ENCODE measurements at regions not wholly inside any gene's neighbourhood (a gene's known extent, or its start where the extent isn't known, plus 50 kb on each side); places are given as distances from the start of the nearest gene placed in this dataset.
"Not testable (repeated sequence)": the region's sequence is repeated elsewhere in the genome, so short reads cannot be mapped to it uniquely, and the experiment has no call there.

DNA sequence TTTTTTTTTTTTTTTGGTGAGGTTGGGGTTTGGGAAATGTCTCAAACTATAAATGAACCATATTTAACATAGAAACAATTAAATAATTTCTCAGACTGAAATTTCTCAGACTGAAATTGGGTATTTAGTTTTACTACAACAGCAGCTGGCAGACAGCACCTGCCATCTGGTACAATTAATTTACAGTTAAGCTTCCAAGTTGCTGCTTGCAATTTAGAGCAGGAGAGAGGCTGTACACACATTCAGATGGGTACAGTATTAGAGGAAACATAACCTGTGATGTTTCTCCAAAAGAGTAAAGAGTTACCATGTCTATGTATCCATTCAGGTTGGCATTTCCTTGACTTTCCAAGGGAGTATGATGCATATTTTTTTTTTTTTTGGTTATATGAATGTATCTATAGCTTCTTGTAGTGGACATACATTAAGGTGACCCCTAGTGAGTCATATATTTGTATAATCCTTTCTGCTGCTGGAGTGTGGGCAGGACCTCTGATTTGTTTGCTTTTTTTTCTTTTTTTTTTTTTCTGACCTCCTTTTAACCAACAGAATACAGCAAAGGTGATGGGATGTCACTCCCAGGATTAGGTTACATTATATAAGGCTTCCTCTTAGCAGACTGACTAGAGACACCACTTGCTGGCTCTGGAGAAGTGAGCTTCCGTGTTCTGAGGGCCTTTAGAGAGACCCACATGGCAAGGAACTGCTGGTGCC is 201.7 kb downstream of the PTH2R start:
- peak; percentile 18 for DNase-seq (ENCODE audit: low spot score)

- no peak for DNase-seq (ENCODE audit: low spot score)
Measured at GRCh38 chr2:208609166-208609804, 202.7 kb downstream of the PTH2R start.

- DNase-seq (ENCODE audit: low spot score), result not testable (repeated sequence)
Measured at GRCh38 chr2:208615675-208616074, 209.1 kb downstream of the PTH2R start.

- no peak for DNase-seq (ENCODE audit: low spot score)
Measured at GRCh38 chr2:208618220-208618619, 211.6 kb downstream of the PTH2R start.

DNA sequence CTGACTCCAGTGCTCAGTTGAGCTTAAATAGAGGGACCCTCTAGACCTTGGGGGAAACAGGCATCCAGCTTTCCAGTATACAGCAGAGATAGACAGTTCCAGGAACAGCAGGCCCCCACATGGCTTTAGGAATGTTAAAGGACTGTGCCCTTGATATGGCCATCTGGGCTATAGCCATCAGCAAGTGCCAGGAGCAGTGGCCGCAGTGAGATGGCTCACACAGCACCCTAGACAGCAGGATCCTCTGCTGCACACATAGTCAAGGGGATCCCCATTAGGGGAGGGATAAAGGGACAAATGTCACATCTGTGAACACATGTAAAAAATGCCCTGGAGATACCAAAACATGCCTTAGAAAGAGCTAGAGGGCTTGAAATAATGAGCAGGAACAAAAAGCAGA is 213.4 kb downstream of the PTH2R start:
- no peak for DNase-seq (ENCODE audit: low spot score)

- no peak for DNase-seq (ENCODE audit: low spot score)
Measured at GRCh38 chr2:208620487-208620978, 213.9 kb downstream of the PTH2R start.

DNA sequence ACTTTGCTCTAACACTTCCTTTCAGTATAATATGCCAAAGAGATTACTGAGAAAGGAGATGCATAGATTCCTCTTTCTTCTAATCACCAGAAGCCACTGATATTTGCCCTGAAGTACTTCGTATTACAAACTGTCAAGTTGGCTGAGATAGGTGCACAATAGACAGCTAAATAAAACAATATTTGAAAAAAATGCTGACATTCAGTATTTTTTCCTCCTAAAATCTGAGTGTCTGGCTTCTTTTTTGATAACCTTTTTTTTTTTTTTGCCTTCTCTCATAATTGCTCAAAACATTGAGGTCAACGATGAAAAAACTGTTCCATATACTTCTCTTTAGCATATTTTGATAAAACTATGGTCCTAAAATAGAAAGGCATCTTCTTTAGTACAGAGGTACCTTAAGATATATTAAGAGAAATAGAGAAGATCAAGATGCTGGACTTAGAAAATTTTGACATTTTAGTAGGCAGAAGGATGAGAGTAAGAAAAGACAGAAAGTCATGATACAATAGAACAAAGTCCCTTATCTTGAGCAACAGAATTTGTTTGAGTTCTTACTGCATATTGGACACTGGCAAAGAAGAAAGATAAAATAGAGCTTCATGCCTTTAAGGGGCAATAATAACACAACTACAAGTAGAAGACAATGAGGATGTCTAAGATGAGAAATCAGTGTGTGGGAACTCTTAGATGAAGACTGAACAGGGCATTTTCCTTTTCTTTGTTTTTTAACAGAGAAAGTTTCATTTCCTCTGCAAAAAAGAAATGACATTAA is 220.7 kb downstream of the PTH2R start:
- DNase-seq (ENCODE audit: low spot score), result no peak

- DNase-seq (ENCODE audit: low spot score), result no peak
Measured at GRCh38 chr2:208627916-208628315, 221.3 kb downstream of the PTH2R start.

DNA sequence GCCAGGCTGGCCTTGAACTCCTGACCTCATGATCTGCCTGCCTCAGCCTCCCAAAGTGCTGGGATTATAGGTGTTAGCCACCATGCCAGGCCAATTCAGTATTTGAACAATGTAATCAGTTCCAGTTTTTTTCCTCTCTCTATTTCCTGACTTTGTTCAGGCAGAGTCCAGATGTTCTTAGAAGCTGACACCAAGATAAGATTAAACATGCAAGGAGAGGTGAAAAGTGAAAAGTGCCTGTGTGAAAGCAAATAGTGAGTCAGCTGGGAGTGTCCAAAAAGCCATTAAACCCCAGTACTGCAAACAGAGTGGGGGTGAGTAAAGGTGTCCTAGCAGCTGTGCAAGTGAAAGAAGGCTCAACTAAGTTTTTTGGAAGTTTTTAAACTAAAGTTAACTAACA is 231.5 kb downstream of the PTH2R start:
- DNase-seq (ENCODE audit: low spot score), result peak; percentile 87

- DNase-seq (ENCODE audit: low spot score), result no peak
Measured at GRCh38 chr2:208642125-208642779, 235.7 kb downstream of the PTH2R start.

DNA sequence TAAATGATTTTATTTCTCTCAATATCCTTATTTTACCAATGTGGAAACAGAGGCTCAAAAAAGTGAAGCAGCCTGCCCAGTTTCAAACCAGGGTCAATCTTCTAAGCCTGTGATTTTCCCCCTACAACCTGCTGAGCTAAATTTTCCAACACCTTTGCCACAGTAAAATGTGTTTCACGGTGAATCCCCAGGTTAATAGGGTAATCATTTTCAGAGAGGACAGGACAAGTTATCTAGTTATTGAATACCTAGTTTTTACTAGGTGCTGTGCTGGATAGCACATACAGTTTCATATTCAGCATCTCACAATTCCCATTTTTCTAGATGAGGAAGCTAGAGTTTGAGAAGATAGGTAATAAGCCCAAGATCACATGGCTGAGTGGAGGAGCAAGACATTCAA is 236.6 kb downstream of the PTH2R start:
- DNase-seq (ENCODE audit: low spot score), result no peak

GRCh38 chr2:208645226-208645625 is 238.6 kb downstream of the PTH2R start:
- no peak for DNase-seq (ENCODE audit: low spot score)

DNA sequence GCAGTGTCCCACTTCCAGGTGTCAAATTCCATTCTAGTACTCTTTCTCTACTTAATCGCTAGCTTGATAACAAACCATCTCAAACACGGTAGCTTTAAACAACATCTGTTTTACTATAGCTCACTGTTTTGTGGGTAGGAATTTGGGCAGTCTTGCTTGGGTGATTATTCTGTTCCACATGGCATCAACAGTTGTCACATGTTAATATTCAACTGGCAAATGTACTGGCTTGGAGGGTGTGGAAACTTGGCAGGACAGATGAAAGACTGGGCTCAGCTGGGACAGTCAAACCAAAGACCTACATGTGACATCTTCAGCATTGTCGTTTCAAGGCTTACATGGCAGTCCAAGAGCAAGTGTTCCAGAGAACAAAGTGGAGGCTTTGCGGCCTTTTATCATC is 241.8 kb downstream of the PTH2R start:
- no peak for DNase-seq (ENCODE audit: low spot score)

GRCh38 chr2:208653383-208653782 is 246.8 kb downstream of the PTH2R start:
- no peak for DNase-seq (ENCODE audit: low spot score)

GRCh38 chr2:208654056-208654455 is 247.5 kb downstream of the PTH2R start:
- DNase-seq (ENCODE audit: low spot score), result no peak

GRCh38 chr2:208657468-208657867 is 250.9 kb downstream of the PTH2R start:
- peak; percentile 38 for DNase-seq (ENCODE audit: low spot score)

- DNase-seq (ENCODE audit: low spot score), result no peak
Measured at GRCh38 chr2:208669394-208669793, 262.8 kb downstream of the PTH2R start.

DNA sequence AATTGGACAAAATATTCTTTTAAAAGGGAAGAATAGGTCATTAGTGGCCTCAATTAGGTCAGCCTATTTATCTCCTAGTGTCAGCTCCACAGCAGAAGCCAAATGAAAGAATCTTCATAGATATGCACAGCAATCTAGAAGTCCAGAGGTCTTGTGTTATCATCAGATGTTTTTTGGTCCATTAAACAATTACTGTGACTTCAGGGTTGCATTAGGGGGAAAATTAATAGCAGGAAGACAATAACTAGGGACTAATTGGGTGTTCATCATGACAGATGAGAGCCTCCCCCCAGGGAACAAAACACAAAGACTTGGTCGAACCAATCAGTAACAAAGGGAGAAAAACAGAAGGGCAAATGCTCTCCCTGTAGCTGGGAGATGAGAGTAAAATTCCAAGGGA is 264.7 kb downstream of the PTH2R start:
- no peak for DNase-seq (ENCODE audit: low spot score)

DNA sequence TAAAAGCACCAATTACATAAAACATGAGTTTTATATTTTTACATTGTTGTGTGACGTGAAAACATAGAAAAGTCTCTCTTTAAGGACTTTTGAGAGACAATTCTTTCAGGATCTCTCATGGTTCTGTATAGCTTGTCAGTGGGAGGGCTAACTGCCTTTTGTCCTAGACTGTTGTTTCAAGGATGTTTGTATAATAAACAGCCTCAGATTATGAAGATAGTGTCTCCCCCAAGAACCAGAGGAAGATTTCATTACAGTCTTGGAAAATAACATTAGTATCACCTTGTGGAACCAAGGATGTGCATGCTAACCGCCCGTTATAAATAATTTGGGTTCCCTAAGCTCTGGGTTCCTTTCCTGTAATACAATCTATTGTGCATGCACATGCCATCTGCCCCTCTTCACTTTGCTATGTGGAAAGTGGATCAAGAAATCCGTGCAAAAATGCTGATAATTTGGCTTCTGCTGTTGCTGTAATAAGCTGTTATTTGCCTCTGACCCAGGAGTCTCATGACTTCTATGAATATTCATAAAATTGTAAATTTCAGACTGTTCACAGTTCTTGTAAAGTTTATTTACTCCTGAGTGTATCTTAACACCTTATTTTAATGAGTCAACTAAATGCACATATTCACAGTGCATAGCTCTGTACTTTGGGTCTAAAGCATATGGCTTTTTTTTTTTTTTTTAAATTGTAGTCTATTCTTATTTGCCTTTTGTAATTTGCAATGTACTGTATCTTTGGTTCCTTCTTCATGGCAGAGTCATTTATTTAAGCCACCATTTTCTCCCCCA is 265.5 kb downstream of the PTH2R start:
- DNase-seq (ENCODE audit: low spot score), result no peak

GRCh38 chr2:208673631-208674030 is 267.0 kb downstream of the PTH2R start:
- no peak for DNase-seq (ENCODE audit: low spot score)

DNA sequence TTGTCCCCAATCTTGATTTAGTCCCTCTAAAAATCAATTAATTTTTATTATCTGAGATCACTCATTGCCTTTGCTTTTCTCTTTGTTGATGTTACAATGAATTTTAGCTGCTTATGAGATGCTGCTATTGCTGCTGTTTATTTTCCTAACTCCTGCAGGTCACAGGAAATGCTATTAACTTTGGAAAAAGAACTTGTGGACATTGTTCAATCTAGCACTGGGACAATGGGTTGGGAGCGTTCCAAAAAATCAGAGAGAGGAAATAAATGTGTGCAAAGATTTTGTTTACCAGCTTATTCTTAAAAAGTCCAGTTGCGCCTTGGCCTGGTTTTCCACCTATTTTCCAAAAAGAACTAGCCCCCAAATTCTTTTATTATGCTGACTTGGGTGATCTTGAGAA is 268.3 kb downstream of the PTH2R start:
- DNase-seq (ENCODE audit: low spot score), result no peak

Measured in HT-29 (cell line).